GM21390 (cell line): ENCODE measurements at regions not wholly inside any gene's neighbourhood (a gene's known extent, or its start where the extent isn't known, plus 50 kb on each side); places are given as distances from the start of the nearest gene placed in this dataset.

Source experiments
- ATAC-seq: cut with Tn5 transposase; IDR thresholded peaks from one replicate; pipeline ENCODE4 v1.9.1; 2021; ENCODE audit not compliant: unreplicated experiment

DNA sequence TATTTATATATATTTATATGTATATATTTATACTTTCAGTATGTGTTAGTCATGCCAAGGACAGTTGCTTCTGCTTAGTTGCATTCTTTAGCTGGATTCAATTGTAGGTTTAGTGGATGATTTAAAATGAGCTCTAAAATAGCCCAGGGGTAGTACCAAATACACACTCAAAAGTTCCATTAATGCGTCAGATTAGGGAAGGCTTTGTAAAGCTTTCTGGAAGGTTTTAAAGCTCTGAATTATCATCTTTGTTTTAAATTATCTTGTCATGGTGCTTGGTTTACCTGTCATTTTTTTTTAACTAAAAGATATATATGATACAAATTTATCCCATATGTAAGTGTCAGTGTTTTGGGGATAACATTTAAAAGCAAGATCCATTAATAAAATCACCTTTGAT, 242.7 kb upstream of the ADAMTS5 start:
- no peak for ATAC-seq

DNA sequence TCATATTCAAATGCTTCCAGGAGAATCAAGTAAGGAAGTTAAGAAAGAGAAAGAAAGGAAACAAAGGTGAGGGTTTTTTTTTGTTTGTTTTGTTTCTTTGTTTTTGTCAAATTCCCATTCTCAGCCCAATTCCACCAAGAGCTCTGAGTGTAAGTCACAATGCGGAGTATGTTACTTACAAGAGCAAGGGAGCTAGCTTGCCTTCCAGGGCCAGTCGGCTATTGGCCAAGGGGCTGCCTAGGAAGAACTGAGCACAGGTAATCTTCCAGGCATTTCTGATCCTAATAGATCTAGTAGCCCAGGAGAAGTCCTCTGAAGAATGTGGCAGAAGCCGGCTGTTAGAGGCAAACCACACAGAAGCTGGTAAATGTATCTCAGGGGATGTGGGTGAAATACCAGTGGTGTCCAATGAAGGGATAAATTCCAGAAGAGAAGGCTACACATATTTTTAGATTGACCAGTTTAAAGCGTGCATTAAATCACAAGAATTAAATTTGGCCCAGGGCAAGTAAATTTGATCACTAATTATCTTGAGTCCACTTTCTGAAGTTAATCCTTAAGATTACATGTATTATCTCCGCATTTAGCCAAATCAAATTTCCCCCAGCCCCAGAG, 239.6 kb upstream of the ADAMTS5 start:
- ATAC-seq, result no peak

DNA sequence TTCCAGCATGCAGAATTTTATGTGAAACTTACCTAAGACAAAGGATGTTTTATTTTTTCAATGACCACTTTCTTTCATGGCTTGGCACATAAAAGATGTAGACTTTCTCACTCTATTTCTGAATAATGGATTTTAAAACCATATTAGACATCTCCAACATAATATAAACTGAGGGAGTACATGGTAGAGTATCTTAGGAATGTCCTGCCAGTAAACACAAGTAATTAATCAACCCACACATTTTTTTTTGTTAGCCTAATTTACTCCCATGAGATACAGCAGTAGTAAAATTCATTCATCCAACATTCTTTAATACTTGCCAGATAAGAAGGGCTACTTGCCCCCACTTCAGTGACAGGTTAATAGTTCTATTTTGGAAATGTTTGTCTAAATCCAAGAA, 235.4 kb upstream of the ADAMTS5 start:
- ATAC-seq, result no peak

DNA sequence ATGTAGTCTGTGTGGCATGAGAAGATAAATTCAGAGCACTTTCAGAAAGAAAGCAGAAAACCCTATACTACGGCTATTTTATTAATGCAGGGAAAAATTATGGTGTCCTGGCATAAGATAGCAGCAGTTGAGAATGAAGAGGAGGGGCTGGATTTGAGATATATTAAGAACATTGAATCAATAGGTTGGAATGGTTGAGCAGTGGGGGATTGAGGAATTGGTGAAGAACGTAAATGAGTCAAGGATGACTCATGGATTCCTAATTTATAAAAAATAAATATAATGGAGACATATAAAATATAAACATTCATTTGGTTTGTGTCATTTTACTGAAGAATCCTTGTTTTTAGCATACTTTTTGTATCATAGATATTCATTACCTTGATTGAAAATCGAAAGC, 234.3 kb upstream of the ADAMTS5 start:
- ATAC-seq, result no peak

DNA sequence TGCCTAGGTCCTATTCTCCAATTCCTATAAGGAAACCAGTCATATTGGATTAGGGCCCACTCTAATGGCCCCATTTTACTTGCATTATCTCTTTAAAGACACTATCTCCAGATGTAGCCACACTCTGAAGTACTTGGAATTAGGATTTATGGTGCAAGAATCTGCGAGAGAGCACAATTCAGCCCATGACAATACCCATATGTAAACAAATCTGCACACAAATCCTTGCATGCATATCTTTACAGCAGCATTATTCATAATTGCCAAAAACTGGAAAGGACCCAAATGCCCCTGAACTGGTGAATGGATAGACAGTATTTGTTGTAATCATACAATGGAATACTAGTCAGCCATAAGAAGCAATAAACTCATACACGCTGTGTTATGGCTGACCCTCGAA, 229.8 kb upstream of the ADAMTS5 start:
- ATAC-seq, result no peak

DNA sequence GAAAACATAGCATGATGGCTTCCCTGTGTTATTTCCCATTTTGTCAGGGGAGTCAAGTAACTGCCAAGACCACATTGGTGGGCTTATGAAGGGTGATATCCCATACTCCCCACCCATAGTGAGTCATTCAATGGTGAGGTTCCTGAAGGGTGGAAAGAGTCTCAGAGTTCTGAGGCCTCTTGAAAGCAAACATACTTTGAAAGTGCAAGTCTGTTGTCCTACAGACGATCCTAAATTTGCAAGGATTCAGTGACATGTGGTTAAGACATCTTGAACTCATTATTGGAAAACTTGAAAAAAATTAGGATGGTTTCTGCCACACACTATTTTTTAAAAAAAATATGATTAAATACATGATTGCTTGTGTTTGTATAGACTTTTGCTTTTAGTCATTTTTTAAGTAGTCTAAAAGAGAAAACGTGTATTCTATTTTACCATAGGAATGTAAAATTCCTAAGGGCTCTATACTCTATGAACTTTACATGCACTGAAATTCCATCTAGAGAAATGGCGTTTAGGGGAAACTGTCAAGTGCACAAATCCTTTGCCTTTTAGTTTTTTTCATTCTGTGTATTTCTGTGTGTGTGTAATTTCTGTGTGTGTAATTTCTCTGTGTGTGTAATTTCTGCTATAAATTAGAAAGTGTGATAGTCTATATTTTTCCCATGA, 225.5 kb upstream of the ADAMTS5 start:
- no peak for ATAC-seq

DNA sequence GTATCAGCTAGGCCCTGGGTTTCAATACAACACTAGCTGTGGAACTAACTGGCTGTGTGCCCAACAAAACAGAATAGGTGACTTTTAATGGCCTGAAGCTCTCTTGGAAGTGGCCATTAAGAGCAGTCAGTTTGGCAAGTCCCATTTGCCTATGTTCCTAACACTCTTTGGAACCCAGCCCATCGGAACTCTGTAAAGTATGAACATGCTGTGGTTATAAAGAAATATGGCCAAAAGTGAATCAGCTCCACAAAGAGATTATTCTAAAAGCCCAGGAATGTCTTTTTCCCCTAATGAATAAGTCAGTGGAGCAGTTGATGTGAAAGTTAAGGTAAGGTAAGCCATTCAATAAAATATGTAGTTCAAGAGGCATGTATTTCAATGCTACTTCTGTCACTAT, 223.7 kb upstream of the ADAMTS5 start:
- ATAC-seq, result no peak

DNA sequence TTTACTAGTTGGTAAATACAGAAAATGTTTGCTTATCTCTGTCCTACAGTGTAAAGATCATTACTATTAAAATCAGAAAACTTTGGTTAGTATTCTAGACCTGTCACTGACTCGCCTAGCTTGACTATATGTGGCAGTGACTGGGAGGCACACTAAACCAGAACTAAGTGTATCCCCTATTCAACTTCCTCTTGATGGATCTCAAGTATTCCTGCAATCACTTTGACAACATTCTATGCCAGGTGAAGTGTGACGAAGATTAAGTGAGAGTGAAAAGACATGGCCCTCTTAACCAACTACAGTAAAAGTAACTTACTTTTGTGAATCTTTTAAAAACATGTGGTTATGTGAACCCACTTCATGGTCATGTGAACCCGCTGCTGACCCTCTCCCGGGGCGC, 223.0 kb upstream of the ADAMTS5 start:
- ATAC-seq, result no peak

DNA sequence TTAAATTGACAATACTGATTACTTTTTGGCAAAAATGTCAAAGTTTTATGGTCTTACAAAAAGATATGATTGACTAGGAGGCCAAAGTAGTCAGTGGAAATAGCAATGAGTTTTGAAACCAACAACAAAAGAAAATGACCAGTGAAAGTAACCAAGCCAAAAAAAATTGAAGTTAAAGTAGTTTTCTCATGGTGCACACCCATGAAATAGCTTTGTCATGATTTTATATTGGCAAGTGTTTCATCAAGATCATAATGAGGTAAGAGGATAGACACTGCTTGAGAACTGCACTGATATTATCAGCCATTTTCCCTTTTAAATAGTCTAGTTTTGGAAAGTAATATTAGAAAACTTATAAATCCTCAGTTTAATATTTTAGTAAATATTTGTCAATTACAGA, 206.2 kb upstream of the ADAMTS5 start:
- ATAC-seq, result no peak

DNA sequence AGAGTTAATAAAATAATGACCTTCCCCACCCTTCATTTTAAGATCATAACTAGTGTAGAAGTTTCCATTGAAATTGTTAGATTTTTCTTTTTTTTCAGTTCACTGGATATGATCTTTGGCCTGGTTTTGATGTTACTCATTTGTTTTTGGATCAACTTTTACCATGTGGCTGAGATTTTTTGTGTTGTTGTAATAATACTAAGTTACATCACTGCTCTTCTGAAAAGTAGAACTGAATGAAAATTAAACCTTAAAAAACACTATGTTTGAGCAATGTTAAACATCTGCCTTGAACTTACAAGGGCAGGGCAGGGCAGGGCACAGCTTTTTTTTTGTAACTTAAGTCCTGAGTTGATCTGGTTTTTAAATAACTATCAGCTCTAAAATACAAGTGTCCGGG, 204.8 kb upstream of the ADAMTS5 start:
- ATAC-seq, result no peak

DNA sequence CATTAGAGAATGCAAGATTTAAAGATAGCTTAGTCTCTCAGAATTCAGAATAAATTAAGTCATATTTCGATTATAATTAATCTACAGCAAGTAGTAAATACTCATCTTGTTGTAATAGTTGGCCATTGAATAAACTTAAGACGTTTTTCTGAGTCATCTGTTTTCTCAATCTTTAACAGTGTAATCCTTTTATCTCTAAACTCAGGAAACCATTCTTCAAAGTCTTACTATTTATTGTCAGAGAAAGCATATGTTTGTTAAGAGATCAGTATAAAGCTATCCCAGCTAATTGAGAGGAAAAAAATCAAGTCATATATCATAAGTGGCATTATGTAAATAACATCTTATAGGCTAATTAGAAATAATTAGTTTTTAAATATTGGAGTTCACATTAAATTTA, 201.2 kb upstream of the ADAMTS5 start:
- no peak for ATAC-seq

DNA sequence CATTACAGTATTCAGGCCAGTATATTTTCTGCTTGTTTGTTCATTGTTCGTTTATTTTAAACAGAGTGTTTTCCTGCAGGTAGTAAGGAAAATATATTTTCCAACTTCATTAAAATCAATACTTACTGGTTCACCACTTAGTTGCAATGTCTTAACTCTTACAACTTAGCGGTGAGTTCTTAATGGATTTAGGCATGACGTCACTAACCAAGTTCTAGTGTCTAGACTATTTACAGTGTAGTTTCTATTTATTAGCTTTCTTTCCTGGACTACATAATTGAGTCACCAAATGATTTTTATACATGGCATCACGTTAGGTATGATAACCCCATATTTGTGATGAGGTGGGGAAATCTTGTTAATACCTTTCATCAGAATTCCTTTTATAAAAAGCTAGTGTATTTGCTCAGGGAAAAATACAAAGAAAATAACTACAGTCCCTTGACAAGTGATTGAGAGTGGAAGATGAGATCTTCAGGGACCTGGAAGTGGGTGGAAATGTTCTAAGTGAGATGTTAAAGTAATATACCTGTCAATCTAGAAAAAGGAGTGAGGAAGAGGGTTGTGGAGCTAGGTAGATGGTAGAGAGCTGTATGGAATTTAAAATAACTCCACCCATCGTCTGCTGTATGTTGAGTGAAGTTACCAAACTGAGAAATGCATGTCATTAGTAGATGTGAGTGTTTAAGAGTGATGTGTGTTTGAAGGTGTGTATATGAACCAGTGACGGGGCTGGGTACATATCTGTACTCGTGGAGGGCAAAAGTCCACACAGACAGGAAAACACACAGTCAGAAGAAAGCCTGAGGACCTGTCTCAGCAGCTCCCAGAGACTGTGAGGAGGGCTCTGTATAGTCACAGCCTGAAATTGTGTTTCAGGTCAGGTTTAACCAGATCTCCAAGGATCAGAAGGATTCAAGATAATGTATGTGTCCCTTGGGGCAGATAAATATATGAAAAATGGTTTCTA, 197.6 kb upstream of the ADAMTS5 start:
- no peak for ATAC-seq

DNA sequence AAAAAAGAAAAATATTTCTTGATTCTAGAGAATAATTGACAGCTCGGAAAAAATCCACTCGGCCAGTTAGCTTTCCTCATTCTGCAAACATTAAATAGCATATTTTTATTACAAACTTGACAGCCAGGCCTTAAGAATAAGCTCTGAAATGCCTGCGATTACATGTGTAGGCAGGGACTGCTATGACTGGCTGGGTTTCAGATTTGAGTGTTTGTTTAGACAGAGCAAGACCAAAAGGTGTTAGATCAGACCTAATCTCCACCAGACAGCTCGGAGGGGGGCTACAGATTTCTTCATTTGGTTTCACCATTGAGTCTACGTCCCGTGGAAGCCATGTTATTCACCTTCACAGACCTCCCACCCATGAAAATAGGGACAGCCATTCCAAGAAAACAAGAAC, 192.1 kb upstream of the ADAMTS5 start:
- no peak for ATAC-seq

DNA sequence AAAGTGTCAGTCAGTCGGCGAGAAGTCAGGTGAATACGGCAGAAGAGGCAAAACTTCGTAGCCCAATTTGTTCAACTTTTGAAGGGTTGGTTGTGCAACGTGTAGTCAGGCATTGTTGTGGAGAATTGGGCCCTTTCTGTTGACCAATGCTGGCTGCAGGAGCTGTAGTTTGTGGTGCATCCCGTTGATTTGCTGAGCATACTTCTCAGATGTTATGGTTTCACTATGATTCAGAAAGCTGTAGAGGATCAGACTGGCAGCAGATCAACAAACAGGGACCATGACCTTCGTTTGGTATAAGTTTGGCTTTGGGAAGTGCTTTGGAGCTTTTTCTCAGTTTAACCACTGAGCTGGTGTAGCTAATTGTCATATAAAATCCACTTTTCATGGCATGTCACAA, 190.2 kb upstream of the ADAMTS5 start:
- no peak for ATAC-seq

DNA sequence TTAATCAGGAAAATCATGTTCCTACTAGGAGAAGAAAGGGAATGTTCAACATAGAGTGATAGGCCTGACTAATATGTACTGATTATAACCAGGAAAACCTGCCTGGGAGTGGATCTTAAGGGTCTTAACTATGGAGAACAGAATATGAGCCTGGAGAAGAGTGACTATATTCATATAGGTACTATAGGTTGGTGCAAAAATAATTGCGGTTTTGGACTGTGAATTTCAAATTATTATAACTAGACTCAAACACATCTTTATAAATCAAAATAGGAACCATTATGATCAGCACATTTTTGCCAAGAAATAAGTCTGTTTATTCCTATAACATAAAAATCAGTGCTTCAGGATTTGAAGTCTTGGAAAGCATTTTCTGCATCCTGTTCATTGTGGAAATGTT, 189.8 kb upstream of the ADAMTS5 start:
- no peak for ATAC-seq

DNA sequence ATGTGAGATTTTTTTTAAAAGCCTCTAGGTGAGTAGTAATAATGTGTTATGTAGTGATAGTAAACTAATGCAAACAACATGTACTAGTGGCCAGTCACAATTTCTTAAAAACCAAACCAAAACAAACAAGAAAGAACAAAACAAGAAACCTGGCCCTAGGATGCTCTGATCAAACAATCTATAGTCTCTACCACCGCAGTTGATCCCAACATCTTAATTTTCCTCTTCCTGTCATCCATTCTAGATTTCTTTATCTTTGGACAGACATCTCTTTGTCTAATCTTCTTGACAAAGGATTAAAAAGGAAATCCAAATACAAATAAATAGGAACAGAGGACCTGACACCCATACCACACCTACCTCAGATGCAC, 188.2 kb upstream of the ADAMTS5 start:
- no peak for ATAC-seq

DNA sequence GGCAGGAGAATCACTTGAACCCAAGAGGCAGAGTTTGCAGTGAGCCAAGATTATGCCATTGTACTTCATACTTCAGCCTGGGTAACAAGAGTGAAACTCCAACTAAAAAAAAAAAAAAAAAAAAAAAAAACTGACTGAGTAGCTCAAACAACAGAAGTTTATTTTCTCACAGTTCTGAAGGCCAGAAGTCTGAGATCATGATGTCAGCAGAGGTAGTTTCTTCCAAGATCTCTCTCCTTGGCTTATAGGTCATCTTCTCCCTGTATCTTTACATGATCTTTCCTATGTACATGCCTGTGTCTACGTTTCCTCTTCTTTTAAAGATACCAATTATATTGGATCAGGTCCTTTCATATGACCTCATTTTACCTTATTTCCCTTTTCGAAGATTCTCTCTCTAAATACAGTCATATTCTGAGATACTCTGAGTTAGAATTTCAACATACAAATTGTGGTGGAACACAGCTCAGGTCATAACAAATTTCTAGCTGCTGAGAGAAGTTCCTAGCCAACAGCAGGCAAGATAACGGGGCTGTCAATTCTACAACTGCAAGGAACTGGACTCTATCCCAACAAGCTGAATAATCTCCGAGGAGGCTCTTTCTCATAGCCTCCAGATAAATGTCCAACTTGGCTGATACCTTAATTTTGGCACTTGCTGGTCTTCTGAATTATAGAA, 187.7 kb upstream of the ADAMTS5 start:
- no peak for ATAC-seq

DNA sequence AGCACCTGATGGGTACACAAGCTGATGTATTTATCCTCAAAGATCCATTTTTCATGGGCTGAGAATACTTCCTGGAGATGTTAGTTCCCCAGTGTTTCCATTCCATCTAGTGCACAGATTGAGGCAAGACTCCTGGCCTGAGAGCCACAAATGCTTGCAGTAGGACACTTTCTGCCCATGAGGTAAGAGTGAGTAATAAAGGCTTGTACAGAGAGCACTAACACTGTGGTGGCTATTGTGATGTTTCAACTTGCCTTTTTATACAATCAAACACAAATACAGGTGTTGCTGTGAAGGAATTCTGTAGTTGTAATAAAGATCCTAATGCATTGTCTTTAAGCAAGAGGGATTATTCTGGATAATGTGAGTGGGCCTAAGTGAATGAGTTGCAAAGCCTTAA, 186.1 kb upstream of the ADAMTS5 start:
- ATAC-seq, result no peak

DNA sequence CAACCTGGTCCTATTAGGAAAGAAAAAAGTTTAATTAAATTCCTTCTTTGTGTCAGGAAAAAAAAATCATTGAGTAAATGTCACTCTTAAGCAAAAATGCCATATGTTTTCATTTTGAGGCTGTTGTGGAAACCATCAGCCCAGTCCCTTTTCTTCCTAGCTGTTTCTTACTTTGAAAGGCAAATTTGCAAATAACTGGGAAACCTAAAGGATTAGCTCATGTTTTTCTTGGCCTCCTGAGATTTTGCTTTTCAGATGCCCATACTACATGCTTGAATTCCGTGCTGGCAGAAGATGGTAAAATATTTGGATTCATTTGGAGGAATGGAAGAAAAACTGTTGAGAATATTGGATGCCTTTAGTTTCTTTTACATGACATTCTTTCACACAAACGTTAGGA, 182.1 kb upstream of the ADAMTS5 start:
- ATAC-seq, result no peak

DNA sequence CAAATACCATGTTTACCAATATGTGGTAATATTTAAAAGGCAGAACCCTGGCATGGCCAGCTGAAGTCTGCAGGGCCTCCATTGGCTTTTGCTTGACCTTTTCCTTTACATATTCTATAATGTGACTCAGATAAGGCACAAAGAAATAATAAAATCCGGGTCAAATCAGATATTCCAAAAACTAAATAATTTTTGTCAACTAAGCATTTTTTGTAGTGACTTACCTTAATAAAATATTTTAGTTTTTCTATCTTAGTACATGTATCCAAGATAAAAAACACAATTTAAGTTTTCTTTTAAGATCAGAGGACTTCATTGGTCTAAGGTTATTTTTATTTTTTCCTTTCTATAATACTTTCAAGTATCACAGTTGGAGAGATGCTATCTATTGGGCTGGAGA, 179.4 kb upstream of the ADAMTS5 start:
- ATAC-seq, result no peak

DNA sequence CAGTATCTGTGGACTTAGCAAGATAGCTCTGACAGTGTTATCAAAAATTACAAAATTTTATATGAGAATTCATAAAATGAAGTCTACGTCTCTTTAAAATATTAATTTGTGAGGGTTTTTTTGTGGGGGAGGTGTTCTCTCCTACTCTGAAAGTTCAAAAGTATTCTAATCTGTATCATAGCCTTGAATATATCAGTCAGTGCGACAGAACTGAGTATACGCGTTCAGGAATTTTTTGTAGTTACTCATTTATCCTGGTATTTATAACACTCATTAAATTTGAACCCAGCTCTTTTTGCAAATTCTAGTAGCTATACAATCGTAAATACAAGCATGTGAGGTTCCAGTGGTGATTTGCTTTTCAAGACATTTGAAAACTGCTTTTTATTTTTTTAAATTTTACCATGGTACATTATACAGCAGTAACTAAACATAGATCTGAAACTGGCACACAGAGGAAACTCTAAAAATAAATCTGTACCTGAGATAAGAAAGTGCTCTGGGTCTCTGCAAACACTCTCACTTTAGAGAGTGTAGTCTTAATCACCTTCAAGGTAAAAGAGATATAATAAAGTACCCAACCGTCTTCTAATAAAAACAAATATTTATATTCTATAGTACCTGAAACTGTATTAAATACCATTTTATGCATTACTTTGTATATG, 178.4 kb upstream of the ADAMTS5 start:
- no peak for ATAC-seq
